ENCODE measurements at regions not wholly inside any gene's neighbourhood (a gene's known extent, or its start where the extent isn't known, plus 50 kb on each side); places are given as distances from the start of the nearest gene placed in this dataset.

- DNase-seq: no peak
Observed at GRCh38 chr21:43301409-43302061, 125.4 kb downstream of the SIK1 start.

DNA sequence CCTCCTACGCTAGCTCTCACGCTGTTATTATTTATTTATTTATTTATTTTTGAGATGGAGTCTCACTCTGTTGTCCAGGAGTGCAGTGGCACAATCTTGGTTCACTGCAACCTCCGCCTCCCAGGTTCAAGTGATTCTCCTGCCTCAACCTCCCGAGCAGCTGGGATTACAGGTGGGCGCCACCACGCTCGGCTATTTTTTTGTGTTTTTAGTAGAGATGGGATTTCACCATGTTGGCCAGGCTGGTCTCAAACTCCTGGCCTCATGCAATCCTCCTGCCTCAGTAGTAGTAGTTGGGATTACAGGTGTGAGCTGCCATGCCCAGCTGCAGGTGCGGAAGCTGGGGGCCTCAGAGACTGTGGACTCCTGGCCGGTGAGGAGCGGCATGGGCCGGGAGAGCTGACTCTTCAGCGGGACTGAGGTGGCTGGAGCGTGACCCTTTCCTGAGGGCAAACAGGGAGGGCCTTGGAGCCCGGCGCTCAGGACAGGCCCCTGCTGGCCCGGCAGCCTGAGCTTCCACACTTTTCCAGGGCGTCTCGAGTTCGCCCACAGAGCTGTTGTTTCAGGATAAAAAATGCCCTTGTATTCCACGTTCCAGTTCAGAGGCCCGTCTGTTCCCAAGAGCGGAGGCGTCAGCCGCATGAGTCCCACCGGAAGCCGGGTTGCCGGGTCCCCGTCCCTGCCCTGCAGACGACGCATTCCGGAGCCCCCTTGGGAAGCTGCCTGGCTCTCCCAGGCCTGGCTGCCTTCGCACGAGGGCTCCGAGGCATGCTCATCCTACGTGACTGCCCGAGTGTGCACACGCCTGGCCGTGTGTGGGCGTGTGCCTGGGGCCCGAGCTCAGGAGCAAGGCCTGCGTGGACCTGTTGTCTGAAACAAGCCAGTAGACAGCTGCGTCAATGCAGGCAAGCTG, 126.2 kb downstream of the SIK1 start:
- DNase-seq: no peak

- DNase-seq: no peak
Observed at GRCh38 chr21:43299441-43300277, 127.3 kb downstream of the SIK1 start.

DNA sequence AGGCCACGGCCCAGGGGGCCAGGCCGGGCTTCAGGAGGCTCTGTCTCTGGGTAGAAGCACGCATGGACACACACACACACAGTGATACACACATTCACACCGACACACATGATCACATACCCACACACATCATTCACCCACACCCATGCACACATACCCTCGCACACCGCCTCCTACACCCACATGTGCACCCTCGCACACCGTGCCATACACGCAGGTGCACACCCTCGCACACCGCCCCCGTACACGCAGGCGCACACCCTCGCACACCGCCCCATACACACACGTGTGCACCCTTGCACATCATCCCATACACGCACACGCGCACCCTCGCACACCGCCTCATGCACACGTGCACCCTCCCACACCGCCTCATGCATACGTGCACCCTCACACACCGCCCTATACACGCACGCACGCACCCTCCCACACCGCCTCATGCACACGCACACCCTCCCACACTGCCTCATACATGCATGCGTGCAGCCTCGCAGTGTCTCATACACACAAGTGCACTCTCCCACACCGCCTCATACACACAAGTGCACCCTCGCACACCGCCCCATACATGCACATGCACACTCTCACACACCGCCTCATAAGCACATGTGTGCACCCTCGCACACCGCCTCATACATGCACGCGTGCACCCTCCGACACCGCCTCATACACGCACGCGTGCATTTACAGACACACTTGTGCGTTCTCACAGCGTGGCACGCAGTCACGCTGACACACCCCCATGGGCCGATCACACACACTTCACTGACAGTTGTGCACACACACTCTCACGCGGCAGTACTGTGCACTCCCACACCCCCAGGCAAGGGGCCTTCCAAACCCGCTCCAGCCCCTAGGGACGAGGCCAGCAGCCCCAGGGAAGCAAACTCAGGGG, 128.1 kb downstream of the SIK1 start:
- DNase-seq: no peak

- DNase-seq: no peak
Observed at GRCh38 chr21:43297989-43298388, 128.9 kb downstream of the SIK1 start.

- DNase-seq: no peak
Observed at GRCh38 chr21:43297391-43297981, 128.7 kb downstream of the CRYAA start.

DNA sequence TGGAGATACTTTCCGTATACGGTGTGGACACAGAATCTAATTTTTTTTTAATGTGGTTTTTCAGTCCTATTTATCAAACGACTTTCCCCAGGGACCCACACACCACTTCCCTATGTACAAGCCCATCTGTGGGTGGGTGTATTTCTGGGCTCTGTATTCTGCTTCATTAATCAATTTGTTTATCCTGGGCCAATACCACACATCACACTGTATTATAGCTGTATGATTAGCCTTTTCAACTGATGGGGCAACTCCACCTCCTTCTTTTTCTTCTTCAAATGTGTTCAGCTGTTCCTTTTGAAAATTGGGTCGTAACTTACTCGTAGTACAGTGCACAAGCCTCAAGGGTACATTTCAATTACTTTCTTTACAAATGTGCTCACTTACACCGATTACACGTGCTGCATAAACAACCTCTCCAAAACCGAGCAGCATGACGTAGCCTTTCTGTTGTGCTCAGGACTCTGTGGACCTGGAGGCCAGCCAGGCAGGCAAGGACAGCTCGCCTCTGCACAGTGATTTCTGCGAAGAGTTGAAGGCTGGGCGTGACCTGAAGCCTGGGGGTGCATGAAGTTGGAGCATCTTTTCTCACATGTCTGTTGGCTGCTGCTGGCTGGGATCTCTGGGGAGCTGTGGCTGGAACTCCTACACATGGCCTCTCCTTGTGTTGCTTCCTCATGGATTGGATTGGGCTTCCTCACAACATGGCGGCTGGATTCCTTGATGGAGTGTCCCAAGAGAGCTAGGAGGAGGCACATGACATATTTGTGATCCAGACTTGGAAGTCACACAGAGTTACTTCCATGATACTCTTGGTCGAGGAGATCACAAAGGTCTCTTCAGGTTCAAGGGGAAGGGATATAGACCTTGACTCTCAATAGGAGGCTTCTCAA, 126.5 kb downstream of the CRYAA start:
- no peak for DNase-seq

- DNase-seq: no peak
Observed at GRCh38 chr21:43294194-43294902, 125.5 kb downstream of the CRYAA start.

GRCh38 chr21:43292866-43293142, 124.0 kb downstream of the CRYAA start:
- no peak for DNase-seq

DNA sequence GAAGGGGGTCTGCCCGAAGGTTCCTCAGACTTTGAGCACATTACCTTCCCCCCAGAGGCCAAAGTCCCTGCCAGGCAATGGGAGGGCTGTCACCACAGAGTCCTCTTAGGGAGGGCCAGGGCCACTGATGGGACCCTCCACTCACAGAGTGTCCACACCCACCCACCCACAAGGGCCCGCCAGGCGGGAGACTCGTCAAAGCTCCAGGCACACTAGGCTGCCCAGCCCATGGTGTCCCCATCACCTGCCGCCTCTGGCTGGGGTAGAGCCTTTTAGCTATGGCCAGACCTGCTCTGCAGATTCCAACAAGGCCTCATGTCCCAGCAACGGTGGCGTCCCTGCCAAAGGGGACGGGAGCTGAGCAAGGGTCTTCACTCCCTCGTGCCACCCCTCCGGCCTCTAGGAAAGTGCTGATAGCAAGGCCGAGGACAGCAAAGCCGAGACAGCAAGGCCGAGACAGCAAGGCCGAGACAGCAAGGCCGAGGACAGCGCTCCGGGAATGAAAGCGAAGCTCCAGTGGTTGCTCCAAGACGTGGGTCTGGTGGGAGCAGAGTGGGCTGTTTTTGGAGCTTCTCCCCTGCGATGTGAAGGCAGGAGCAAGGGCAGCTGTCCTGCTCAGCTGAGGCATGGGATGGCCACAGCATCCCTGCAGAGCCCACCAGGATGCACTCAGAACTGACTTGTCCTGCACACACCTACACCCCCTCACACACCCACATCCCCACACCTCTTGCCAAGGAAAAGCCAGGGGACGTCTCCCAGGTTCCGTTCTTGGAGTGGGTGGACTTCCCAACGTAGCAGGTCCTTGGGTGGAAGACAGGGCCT, 123.4 kb downstream of the CRYAA start:
- DNase-seq: no peak

- DNase-seq: no peak
Observed at GRCh38 chr21:43291347-43291950, 122.6 kb downstream of the CRYAA start.

GRCh38 chr21:43290421-43291346, 121.9 kb downstream of the CRYAA start:
- DNase-seq: no peak

DNA sequence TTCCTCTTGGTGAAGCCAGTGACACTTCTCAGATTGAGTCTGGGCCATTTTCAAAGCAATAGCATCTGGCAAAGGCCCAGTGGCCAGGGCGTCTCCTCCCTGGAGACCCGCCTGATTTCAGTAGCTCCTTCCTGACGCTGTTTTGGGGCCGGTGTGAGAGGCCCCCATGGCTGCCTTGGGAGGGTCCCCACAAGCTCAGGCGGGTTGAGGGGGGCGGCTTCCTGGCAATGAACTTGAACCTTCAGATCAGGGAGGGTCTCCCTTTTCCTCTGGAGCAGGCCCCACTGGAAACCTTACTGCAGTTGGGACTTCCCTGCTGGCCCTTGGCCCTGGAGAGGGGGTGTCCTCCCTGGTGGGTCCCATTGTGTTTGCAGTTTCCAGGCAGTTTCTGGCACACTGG, 121.2 kb downstream of the CRYAA start:
- DNase-seq: no peak

DNA sequence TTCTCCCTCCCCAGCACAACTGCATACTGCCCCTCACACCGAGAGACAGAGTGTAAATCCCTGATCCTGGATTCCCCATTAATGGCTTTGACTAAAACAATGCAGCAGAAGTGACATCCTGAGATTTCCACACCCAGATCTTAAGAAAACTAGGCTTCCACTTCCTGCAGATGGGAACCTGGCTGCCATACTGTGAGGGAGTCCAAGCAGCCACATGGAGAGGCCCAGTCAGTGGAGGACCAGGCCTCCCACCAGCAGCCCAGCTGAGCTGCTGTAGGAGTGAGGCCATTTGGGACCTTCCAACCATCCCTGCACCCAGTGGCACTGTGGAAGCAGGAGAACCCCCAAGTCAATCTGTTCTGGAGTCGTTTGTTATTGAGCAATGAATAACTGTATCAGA, 120.6 kb downstream of the CRYAA start:
- no peak for DNase-seq

DNA sequence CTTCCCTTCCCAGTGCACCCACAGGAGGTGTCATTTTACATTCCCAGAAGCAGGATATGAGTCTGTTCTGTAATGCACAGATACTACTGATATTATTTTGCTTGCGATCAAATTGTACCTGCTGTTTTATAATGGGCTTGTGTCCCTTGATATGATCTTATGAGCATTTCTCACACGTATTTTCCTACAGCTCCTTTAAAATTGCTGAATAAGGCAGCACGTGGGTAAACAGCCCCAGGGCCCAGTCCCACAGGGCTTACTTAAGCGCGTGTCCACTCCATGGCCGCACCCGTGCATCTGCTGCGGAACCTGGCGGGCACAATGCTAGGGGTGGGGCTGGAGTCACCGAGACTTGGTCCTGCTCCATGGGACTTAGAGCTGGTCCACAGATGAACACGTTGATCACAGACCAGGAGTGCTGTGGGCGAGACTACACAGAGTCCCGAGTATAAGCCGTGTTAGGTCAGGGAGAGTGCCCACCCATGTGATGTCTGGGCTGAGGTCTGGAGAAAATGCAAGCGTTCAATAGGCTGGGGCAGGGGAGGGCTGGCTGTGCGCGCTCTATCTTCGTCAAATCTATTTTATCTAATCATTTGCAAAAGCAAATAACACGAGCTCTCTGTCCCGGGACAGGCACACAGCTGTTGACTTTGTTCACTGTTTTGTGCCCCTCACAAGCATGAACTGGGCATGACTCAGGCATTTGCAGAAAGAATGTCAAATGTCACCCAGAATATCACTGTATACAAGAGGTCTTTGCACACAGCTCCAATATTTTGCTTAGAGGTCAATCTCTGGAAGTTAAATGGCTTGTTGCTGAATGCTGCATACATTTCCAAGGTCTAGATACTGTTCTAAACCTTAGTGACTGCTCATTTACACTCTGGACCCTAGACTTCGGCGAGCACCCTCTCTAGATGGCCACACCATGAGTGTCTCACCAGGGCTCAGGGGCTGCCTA, 119.3 kb downstream of the CRYAA start:
- no peak for DNase-seq

GRCh38 chr21:43287111-43287760, 118.4 kb downstream of the CRYAA start:
- DNase-seq: no peak
